Activated CD4-positive, alpha-beta T cell treated with anti-CD3 and anti-CD28 coated beads, Interleukin-2, amount 10 ng/mL, durations not matched to agents 7 days and 5 days (primary cell): ENCODE measurements at regions not wholly inside any gene's neighbourhood (a gene's known extent, or its start where the extent isn't known, plus 50 kb on each side); places are given as distances from the start of the nearest gene placed in this dataset.
A peak's percentile ranks its signal among the peaks of the same experiment; 100 is the strongest.

Experiments
- CTCF ChIA-PET: fragments of 350-600 bp; sonication (Branson Sonifier 250); formaldehyde crosslinking; loops from one replicate; lab custom pipeline; 2021; ENCODE audit warnings: antibody characterized with exemption; lab: Charles Lee
- POLR2A ChIA-PET: fragments of 350-600 bp; sonication (Branson Sonifier 250); formaldehyde crosslinking; loops from one replicate; lab custom pipeline; 2021; ENCODE audit warnings: antibody characterized with exemption; lab: Charles Lee
- DNase-seq: peaks from one replicate; pipeline ENCODE4 v3.0.0-alpha.2; 2020
- H3K27ac Mint-ChIP-seq: one replicate; pipeline ENCODE4 v1.8.0; 2021; ENCODE audit warnings: mild to moderate bottlenecking, moderate library complexity, mixed read lengths
- H3K27me3 Mint-ChIP-seq: one replicate; pipeline ENCODE4 v1.8.0; 2021; ENCODE audit warnings: mixed read lengths
- H3K36me3 Mint-ChIP-seq: one replicate; pipeline ENCODE4 v1.8.0; 2021; ENCODE audit warnings: low read depth, mixed read lengths
- H3K4me1 Mint-ChIP-seq: one replicate; pipeline ENCODE4 v1.8.0; 2021; ENCODE audit warnings: mixed read lengths
- H3K4me3 Mint-ChIP-seq: one replicate; pipeline ENCODE4 v1.8.0; 2021; ENCODE audit warnings: mild to moderate bottlenecking, moderate library complexity, mixed read lengths
- H3K9me3 Mint-ChIP-seq: one replicate; pipeline ENCODE4 v1.8.0; 2021; ENCODE audit warnings: mixed read lengths

DNA sequence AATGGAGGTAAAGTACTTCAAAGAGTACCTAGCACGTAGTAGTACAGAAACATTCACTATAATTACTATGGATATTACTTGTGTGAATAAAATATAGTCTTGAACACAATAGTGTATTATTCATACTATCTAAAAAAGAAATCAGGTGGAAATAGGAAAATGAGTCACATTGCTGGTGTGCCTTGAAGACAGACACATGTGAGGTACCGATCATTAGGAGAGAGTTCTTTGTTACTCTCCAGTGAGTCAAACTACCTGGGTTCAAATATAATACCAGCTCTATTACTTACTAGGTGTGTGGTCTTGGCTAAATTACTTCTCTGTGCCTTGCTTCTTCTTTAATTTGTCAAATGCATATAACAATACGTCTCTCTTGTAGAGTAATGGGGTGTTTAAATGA is 50.8 kb upstream of the BEND6 start:
- no peaks in the 10 kb centered on the region for H3K4me1 Mint-ChIP-seq
- H3K36me3 Mint-ChIP-seq = no peaks in the 10 kb centered on the region
- DNase-seq = no peak
- peaks cover 20% of the 10 kb centered on the region for H3K27me3 Mint-ChIP-seq
- no peak overlapping the region for H3K27ac Mint-ChIP-seq
- no peak overlapping the region for H3K4me3 Mint-ChIP-seq
- ChIA-PET POLR2A (no interaction called here), CTCF (interaction anchor here (0.6 to 4.3 kb wide), 8 partner anchors 12 to 413 kb away, joined by 3 to 27 read pairs (median 4); partner anchors contain the start of genes BEND6 and PRIM2)
- H3K9me3 Mint-ChIP-seq = no peaks in the 10 kb centered on the region

DNA sequence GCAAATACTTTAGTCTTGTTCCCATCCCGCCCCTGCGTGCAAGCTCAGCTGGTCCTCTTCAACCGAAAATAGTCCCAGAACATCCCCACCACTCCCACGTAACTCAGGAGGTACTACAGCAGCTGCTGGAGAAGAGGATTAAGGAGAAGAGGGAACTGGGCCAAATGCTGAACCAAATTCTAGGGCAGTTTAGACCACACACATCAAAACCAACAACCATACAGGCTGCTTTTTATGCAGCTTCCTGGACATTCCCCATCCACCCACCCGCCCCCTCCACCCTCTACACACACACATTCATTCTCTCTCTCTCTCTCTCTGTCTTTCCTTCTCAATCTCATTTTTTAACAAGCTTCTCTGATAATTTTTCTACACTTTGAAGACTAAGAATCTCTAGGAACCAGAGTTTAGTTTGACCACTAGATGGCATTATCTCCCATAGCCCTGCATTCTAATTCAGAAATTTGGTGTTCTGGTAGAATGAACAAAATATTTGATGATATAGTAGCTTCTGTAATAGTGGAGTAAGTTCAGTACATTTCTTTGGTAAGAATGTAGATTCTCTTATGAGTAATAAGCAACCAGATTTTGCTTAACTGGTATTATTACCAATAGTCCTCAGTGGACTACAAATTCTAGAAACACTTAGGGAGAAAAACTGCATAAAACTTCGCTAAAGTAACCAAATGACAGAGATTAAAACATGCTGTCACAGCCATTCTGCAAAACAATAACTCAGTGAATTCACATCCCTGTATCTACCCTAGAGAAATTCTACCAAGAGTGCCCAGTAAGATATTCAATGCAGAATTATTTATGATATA is 52.1 kb upstream of the BEND6 start:
- Mint-ChIP-seq H3K36me3 (no peaks in the 10 kb centered on the region), H3K4me1 (no peaks in the 10 kb centered on the region), H3K4me3 (no peak overlapping the region), H3K27ac (no peak overlapping the region), H3K9me3 (no peaks in the 10 kb centered on the region), H3K27me3 (peaks cover 20% of the 10 kb centered on the region)
- no peak for DNase-seq
- ChIA-PET CTCF (interaction anchor here (1.8 to 4.3 kb wide), 5 partner anchors 10 to 414 kb away, joined by 4 to 27 read pairs (median 6); partner anchors contain the start of gene PRIM2), POLR2A (no interaction called here)

DNA sequence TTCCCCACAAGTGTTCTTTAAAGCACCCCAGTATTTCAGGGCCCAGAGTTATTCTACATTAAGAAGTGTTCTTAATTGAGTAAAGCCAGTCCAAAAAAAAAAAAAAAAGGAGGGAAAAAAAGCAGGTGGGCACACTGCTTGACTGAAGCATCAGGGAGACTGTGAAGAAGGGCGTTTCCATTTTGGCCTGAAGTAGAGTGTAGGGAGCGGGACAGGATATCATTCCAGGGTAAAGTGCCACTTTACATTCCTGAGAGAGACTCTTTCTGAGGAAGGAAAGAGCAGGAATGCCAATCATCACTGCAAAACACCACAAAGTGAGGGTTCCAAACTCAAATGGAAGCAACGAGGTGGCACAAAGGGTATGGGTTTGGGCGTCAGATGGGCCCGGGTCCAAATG is 54.1 kb upstream of the BEND6 start:
- no peaks in the 10 kb centered on the region for H3K9me3 Mint-ChIP-seq
- CTCF ChIA-PET = interaction anchor here (1.3 to 4.3 kb wide), 2 partner anchors 93 to 417 kb away, joined by 3 to 27 read pairs; partner anchors contain the start of gene PRIM2

DNA sequence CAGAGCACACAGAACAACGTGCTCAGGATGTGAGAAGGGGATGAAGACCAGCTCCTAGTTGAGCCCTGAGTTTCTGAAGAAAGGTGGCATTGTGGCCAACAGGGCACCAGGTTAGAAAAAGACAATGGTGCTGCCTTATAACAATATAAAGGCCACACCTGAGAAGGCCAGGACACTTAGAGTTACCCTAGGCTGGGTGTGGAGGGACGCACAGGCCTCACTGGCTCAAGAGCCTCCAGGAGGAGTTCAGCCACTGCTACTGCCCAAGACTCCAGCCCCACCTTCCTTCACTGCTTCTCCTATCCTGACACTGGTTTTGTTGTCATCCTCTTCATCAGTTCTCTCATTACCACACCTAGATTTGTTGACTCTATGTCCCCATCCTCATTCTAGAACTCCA is 55.2 kb upstream of the BEND6 start:
- H3K36me3 Mint-ChIP-seq = no peaks in the 10 kb centered on the region
- POLR2A ChIA-PET = no interaction called here
- CTCF ChIA-PET = no interaction called here

More for the DNA sequence above, 54.1 kb upstream of the BEND6 start:
- no peaks in the 10 kb centered on the region for H3K36me3 Mint-ChIP-seq
- no peak for DNase-seq
- H3K4me3 Mint-ChIP-seq = no peak overlapping the region
- H3K4me1 Mint-ChIP-seq = no peaks in the 10 kb centered on the region
- H3K27me3 Mint-ChIP-seq = peaks cover 9% of the 10 kb centered on the region
- no peak overlapping the region for H3K27ac Mint-ChIP-seq
- POLR2A ChIA-PET = no interaction called here

DNA sequence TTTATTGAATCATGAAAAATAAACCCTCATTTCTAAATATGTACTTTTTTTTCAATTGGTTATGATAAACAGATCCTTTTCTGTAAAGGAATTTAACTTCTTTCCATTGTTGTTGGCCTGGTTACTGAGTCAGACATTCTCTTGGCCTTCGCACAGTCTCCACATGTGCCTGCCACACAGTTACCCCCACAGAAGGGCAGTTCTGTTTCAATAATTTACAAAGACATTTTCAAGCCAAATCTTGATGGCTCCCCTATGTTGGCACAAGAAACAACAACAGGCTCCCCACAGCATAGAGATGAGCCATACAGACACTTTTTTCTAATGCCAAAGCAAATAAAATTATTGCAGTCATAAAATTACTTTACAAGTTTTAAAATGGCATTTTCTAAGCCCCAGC is 55.6 kb upstream of the BEND6 start:
- no peaks in the 10 kb centered on the region for H3K9me3 Mint-ChIP-seq
- POLR2A ChIA-PET = no interaction called here

More for the DNA sequence above, 55.2 kb upstream of the BEND6 start:
- Mint-ChIP-seq H3K9me3 (no peaks in the 10 kb centered on the region), H3K27ac (no peak overlapping the region), H3K4me1 (no peaks in the 10 kb centered on the region), H3K27me3 (peaks cover 7% of the 10 kb centered on the region), H3K4me3 (no peak overlapping the region)
- no peak for DNase-seq

DNA sequence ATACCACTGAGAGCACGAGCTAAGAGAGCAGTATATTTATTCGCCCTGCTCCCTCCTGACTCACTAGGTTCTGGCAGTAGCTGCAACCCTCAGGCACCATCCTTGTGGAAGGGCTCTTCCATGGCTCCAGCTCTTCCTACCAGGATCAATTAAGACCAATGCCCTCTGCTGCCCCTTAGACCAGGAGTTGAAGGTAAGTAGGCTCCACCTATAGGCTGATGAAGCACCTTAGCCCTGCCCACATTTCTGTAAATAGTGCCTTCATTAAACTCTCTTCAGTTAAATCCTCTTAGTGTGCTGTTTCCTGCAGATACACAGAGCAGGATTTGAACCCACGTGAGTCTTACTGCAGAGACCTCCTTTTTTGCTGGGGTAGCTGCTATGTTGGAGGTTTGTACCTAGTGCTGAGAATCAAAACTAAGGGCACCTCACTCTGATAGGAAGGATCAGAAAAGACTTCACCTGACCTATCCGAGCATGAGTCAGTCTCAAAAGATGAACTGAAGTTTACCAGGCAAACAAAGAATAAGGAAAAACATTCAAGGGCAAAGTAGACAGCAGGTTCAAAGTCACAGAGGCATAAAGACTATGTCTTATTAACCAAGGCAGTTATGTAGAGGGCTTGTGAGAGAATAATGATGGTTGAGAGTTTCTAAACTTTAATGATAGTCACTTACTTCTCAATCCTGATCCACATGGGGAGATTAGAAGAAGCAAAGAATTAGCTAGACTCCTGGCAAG is 56.9 kb upstream of the BEND6 start:
- H3K27ac Mint-ChIP-seq = no peak overlapping the region
- ChIA-PET CTCF (interaction anchor here (1.0 kb wide), 1 partner anchor 419 kb away, joined by 3 read pairs; the partner anchor contains the start of gene PRIM2), POLR2A (no interaction called here)
- no peak overlapping the region for H3K4me3 Mint-ChIP-seq
- no peaks in the 10 kb centered on the region for H3K36me3 Mint-ChIP-seq
- no peaks in the 10 kb centered on the region for H3K9me3 Mint-ChIP-seq
- H3K27me3 Mint-ChIP-seq = peaks cover 2% of the 10 kb centered on the region
- DNase-seq = no peak
- no peaks in the 10 kb centered on the region for H3K4me1 Mint-ChIP-seq

More for the DNA sequence above, 55.6 kb upstream of the BEND6 start:
- H3K27ac Mint-ChIP-seq = no peak overlapping the region
- CTCF ChIA-PET = no interaction called here
- H3K4me3 Mint-ChIP-seq = no peak overlapping the region
- no peaks in the 10 kb centered on the region for H3K36me3 Mint-ChIP-seq
- no peak for DNase-seq
- H3K27me3 Mint-ChIP-seq = peaks cover 5% of the 10 kb centered on the region
- no peaks in the 10 kb centered on the region for H3K4me1 Mint-ChIP-seq

DNA sequence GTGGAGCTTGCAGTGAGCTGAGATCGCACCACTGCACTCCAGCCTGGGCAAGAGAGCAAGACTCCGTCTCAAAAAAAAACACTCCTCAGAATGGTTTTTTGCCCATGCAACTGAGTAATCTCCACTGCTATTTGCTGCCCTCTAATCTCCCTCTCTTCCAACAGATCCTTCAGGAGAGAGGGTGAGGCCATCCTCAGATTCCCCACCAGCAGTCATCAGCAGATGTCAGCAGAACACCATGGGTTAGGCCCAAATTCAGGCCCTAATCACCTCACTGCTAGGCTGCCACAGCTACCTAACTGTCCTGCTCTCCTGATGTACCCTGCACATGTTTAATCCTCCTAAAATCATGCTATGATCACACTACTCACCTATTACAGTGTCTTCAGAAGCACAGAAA is 63.2 kb upstream of the BEND6 start:
- DNase-seq = no peak
- CTCF ChIA-PET = interaction anchor here (0.7 to 1.9 kb wide), 4 partner anchors 11 to 425 kb away, joined by 3 to 7 read pairs (median 4); partner anchors contain the start of gene PRIM2
- Mint-ChIP-seq H3K36me3 (no peaks in the 10 kb centered on the region), H3K4me3 (no peak overlapping the region), H3K27me3 (no peaks in the 10 kb centered on the region), H3K27ac (no peak overlapping the region), H3K4me1 (peaks cover 24% of the 10 kb centered on the region), H3K9me3 (no peaks in the 10 kb centered on the region)
- POLR2A ChIA-PET = no interaction called here

DNA sequence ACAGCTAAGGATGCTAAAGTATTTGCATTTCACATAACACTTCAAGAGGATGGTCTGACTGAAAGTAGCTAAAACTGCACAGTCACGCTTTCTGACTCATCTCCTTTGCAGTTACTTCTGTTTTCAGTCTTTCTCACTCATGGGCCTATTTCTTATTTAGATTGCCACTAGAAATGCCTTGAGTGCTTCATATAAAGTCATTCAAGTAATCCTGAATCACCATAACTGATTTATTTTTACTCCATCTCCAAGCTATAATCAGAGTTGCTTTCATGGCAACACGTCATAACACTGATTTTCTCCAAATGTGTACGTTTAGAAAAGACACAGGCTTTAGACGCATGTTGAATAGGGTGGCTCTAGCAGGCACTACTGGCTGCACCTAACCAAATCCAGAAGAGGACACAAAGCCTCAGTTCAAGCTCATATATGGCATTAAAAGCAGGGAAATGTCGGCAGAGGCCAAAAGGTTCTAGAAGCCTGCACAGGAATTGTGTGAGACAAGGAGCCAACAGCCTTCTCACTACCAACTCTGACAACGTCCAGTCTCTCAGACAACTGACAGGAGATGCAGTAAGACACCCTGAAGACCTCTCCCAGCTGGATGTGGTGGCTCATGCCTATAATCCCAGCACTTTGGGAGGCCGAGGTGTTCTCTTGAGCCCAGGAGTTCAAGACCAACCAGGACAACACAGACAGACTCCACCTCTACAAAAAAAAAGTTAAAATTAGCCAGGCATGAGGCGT is 64.1 kb upstream of the BEND6 start:
- DNase-seq = no peak
- no peaks in the 10 kb centered on the region for H3K9me3 Mint-ChIP-seq
- peak overlapping the region; percentile 61 for H3K27ac Mint-ChIP-seq
- ChIA-PET CTCF (interaction anchor here (0.8 to 1.9 kb wide), 4 partner anchors 9 to 34 kb away, joined by 3 to 7 read pairs (median 5); no protein-coding TSS in a partner anchor), POLR2A (interaction anchor here (0.7 kb wide), 1 partner anchor 39 kb away, joined by 3 read pairs; no protein-coding TSS in a partner anchor)
- H3K4me3 Mint-ChIP-seq = no peak overlapping the region
- peaks cover 24% of the 10 kb centered on the region for H3K4me1 Mint-ChIP-seq
- no peaks in the 10 kb centered on the region for H3K27me3 Mint-ChIP-seq
- H3K36me3 Mint-ChIP-seq = no peaks in the 10 kb centered on the region

DNA sequence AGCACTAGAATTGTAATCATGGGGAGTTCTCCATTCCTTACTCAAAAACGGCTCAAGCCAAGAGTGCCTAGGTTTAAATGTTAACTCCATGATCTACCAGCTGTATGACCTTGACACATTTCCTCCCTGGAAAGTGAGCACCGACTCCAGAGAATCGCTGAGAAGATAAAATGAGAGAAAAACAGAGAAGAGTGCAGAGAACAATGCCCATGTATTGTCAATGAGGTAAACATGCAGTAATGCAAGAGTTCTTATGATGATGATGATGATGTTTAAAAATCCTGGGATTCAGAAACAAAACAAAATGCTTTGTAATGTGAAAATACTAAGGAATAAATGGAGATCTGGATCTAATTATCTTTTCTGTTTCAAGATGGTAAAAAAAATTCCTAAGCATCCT is 64.8 kb upstream of the BEND6 start:
- H3K4me3 Mint-ChIP-seq = no peak overlapping the region
- peaks cover 24% of the 10 kb centered on the region for H3K4me1 Mint-ChIP-seq
- CTCF ChIA-PET = interaction anchor here (1.4 kb wide), 2 partner anchors 8 to 15 kb away, joined by 5 read pairs; no protein-coding TSS in a partner anchor
- no peaks in the 10 kb centered on the region for H3K9me3 Mint-ChIP-seq
- POLR2A ChIA-PET = interaction anchor here (0.7 kb wide), 1 partner anchor 39 kb away, joined by 3 read pairs; no protein-coding TSS in a partner anchor
- no peaks in the 10 kb centered on the region for H3K27me3 Mint-ChIP-seq
- no peak overlapping the region for H3K27ac Mint-ChIP-seq
- DNase-seq = no peak
- H3K36me3 Mint-ChIP-seq = no peaks in the 10 kb centered on the region

DNA sequence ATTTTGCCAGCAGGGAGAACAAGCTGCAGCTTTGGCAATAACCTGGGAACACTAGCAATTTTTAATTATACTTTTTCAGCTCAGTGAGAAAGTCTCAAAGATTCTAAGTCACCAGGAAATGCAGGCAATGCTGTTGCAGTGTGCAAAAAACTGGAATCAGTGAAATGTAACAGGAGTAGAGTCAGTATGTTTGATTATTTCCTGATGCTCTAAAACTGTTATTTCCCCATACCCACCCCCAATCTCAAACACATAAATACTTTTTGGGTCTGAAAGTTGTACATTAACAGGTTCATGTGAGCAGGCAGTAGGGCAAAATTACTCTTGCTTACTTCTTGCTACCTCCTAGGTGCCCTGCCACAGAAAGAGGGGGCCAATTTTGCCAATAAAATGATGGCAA is 65.4 kb upstream of the BEND6 start:
- Mint-ChIP-seq H3K27ac (no peak overlapping the region), H3K9me3 (no peaks in the 10 kb centered on the region)
- POLR2A ChIA-PET = no interaction called here

DNA sequence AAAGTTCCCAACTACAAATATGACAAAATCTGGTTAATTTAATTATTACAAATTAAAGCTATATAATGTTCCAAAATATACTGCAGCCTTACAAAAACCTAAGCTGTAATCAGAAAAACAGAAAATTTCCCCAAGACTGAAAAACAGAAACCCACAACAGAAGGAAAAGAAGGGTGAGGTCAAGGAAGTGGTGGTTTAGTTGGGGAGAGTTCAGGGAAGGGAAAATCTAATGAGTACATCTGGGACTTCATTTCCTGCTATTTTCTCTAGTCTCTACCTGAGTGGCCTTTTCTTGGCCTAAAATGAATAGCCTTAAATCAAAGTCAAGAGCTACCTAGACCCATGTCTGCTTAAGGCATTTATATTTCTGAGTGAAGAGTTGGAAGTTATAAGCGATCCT is 66.2 kb upstream of the BEND6 start:
- no peak overlapping the region for H3K27ac Mint-ChIP-seq
- DNase-seq = no peak
- no peaks in the 10 kb centered on the region for H3K36me3 Mint-ChIP-seq
- no peaks in the 10 kb centered on the region for H3K9me3 Mint-ChIP-seq
- no peak overlapping the region for H3K4me3 Mint-ChIP-seq
- H3K27me3 Mint-ChIP-seq = no peaks in the 10 kb centered on the region
- H3K4me1 Mint-ChIP-seq = peaks cover 24% of the 10 kb centered on the region
- ChIA-PET POLR2A (no interaction called here), CTCF (interaction anchor here (0.7 to 1.0 kb wide), 2 partner anchors 9 to 13 kb away, joined by 3 to 4 read pairs; no protein-coding TSS in a partner anchor)

More for the DNA sequence above, 65.4 kb upstream of the BEND6 start:
- Mint-ChIP-seq H3K4me3 (no peak overlapping the region), H3K27me3 (no peaks in the 10 kb centered on the region), H3K4me1 (peaks cover 24% of the 10 kb centered on the region), H3K36me3 (no peaks in the 10 kb centered on the region)
- CTCF ChIA-PET = interaction anchor here (0.7 to 1.4 kb wide), 2 partner anchors 14 to 15 kb away, joined by 3 to 5 read pairs; no protein-coding TSS in a partner anchor
- no peak for DNase-seq

DNA sequence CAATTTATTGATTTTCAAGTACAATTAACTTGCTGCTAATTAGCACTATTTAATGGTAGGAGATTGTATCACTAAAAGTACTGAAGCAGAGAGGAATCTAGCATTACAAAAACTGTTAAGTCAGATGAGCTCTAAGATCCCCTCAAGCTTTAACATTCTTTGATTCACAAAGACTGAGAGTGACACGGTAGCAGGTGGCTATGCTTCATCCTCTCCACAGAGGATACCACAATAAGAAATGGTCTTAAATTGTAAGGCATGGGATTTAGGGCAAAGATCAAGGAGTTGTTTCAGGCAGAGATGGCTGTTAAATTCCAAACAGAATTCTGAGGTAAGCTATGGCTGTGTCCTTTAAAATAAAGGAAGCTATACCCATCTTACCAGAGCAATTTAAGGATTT is 67.8 kb upstream of the BEND6 start:
- H3K27ac Mint-ChIP-seq = no peak overlapping the region
- H3K4me3 Mint-ChIP-seq = no peak overlapping the region
- CTCF ChIA-PET = interaction anchor here (1.9 kb wide), 1 partner anchor 15 kb away, joined by 6 read pairs; no protein-coding TSS in a partner anchor
- H3K9me3 Mint-ChIP-seq = no peaks in the 10 kb centered on the region
- H3K36me3 Mint-ChIP-seq = no peaks in the 10 kb centered on the region
- no peak for DNase-seq
- POLR2A ChIA-PET = no interaction called here
- H3K4me1 Mint-ChIP-seq = peaks cover 24% of the 10 kb centered on the region
- H3K27me3 Mint-ChIP-seq = peaks cover 2% of the 10 kb centered on the region
